GM13977 (cell line): ENCODE measurements at regions not wholly inside any gene's neighbourhood (a gene's known extent, or its start where the extent isn't known, plus 50 kb on each side); places are given as distances from the start of the nearest gene placed in this dataset.

Experiments used
- DNase-seq: peaks from one replicate; pipeline ENCODE4 v3.0.0; 2012; ENCODE audit warnings: low spot score
- CTCF ChIP-seq: IDR thresholded peaks from 2 replicates; pipeline ENCODE4 v1.5.1; 2012; ENCODE audit warnings: mild to moderate bottlenecking, control low read depth; ENCODE audit not compliant: insufficient read depth; ENCODE audit errors: extremely low read depth, missing control alignments
- in situ Hi-C: fragments of 300-500 bp; cut with MboI; formaldehyde crosslinking; loops from one replicate; pipeline ENCODE4 v1.12.0; 2022; ENCODE audit warnings: low sequenced_read_pairs, low pct_unique_long_range_greater_than_20kb, mixed read lengths, inconsistent platforms; ENCODE audit not compliant: unreplicated experiment

- no peak for TF ChIP-seq CTCF
- in situ Hi-C loops, result no loop called here
- no peak for DNase-seq
Measured at GRCh38 chr9:79917421-79917820, 345.7 kb downstream of the TLE4 start.

GRCh38 chr9:79913867-79914266 is 342.1 kb downstream of the TLE4 start:
- in situ Hi-C loops, result no loop called here
- no peak for DNase-seq
- TF ChIP-seq CTCF, result no peak

- no peak for TF ChIP-seq CTCF
- in situ Hi-C loops, result no loop called here
- DNase-seq, result no peak
Measured at GRCh38 chr9:79912318-79913070, 340.7 kb downstream of the TLE4 start.

- in situ Hi-C loops, result no loop called here
- no peak for TF ChIP-seq CTCF
- DNase-seq, result no peak
Measured at GRCh38 chr9:79911724-79912123, 340.0 kb downstream of the TLE4 start.

GRCh38 chr9:79902825-79903600 is 331.2 kb downstream of the TLE4 start:
- TF ChIP-seq CTCF, result no peak
- in situ Hi-C loops, result no loop called here
- DNase-seq, result no peak

GRCh38 chr9:79900754-79901153 is 329.0 kb downstream of the TLE4 start:
- no peak for TF ChIP-seq CTCF
- in situ Hi-C loops, result no loop called here
- DNase-seq, result no peak
